Brain pericyte (primary cell): ENCODE measurements at regions not wholly inside any gene's neighbourhood (a gene's known extent, or its start where the extent isn't known, plus 50 kb on each side); places are given as distances from the start of the nearest gene placed in this dataset.
A peak's percentile ranks its signal among the peaks of the same experiment; 100 is the strongest.
"Not testable (repeated sequence)": the region's sequence is repeated elsewhere in the genome, so short reads cannot be mapped to it uniquely, and the experiment has no call there.

Experiments used
- DNase-seq: peaks from one replicate; pipeline ENCODE4 v3.0.0-alpha.2; 2012; ENCODE audit warnings: low read depth, low spot score

DNA sequence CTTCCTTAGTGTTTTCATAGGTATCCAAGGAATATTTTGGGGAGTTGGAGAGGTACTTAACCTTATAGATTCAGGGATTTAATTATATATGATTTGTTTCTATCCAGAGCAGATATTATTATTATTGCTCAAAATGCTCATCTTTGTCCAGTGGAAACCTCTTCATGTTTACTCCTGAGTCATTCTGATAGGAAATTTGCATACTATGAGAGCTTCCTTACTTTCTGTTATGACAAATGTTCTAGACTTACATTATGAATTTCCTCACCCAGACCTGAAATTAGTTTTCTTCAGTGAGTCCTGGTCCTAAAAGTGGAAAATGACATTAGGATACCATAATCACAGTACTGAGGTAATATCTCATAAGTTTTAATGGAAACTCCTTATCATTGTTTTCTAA lies 57.5 kb upstream of the PLPPR5 start:
- DNase-seq: no peak

DNA sequence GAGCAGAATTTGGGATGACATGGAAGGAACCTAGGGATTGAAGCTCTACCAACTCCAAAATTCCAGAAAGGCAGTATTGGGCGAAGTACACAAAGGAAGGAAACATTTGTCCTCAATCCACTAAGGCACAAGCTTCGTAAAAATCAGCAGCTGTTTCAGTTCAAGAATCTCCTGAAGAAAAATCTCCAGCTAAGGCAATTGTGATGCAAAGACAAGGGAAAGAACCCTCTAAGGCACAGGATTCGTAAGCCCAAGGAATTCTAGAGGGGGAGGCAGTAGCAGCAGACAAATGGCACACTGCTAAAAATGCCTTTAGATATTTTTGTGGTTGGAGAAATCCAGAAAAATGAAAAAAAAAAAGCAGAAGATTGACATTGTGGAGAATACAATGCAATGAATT lies 64.5 kb upstream of the PLPPR5 start:
- no peak for DNase-seq

DNA sequence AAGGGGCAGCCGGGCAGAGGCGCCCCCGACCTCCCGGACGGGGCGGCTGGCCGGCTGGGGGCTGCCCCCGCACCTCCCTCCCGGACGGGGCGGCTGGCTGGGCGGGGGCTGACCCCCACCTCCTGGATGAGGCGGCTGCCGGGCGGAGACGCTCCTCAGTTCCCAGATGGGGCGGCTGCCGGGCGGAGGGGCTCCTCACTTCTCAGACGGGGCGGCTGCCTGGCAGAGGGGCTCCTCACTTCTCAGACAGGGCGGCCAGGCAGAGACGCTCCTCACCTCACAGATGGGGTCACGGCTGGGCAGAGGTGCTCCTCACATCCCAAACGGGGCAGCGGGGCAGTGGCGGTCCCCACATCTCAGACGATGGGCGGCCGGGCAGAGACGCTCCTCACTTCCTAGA lies 73.9 kb upstream of the PLPPR5 start:
- not testable (repeated sequence) for DNase-seq

DNA sequence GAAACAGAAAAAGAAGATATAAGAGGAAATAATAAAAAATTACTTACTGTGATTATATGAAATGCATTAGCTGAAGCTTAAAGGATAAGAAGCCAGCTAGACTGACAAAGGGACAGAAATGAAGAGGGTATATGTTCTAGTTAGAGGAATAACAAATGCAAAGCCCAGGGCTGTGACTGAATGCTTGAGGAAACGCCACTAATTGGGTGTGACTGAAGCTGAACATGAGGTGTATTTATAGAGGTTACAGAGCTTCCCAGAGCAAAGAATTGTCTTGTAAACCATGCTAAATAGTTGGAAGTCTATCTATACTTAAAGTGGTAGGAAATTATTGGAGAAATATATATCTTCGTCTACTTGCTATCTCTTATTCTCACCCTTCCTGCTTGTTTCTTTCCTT lies 77.7 kb upstream of the PLPPR5 start:
- DNase-seq: no peak

DNA sequence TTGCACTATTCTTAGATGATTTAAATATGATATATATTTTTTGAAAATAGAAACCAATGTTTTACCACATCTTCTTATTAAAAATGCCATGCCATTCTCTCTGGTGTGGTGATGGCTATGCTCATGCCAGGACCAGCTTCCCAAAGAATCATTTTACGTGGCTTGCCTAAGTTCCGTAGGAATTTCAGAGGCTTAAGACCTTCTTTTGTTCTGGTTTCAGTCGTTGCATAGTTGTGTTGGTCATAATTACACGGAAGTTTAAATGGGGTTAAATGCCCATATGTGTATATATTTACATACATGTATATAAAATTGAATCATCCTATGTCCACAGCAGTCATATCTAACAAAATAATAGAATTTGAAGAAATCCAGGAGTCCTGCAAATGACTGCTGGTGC lies 78.7 kb upstream of the PLPPR5 start:
- no peak for DNase-seq

DNA sequence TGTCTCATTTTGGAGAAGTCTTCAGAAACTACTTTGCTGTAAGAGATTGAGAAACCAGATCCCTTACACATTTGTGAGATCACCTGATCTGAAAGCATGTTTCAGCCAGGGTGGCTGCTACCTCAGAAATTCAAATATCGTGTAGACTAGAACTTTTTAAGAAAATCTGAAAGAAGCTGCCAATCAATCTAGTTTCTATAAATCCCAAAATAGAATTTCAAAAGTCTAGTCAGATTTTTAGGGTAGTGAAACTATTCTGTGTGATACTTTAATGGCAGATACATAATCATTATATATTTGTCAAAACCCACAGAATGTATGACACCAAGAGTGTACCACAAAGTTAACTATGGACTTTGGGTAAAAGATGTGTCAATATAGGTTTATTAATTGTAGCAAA lies 79.9 kb upstream of the PLPPR5 start:
- DNase-seq: no peak

DNA sequence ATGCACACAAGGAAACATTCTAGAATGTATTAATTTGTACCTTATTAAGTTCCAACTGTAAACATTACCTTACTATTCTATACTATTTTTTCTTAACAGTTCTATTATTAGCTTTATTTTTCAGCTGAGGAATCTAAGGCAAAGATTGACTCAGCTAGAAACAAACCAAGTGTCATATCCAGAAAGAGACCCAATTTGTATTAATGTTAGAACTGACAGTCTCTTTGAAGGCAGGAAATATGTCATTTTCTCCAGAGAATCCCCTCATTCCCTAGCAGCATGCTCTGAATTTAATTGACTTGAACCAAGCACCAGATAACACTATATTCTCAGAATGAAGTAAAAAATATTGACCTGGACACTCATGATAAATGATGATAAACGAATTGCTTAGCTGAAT lies 81.4 kb upstream of the PLPPR5 start:
- DNase-seq: no peak

DNA sequence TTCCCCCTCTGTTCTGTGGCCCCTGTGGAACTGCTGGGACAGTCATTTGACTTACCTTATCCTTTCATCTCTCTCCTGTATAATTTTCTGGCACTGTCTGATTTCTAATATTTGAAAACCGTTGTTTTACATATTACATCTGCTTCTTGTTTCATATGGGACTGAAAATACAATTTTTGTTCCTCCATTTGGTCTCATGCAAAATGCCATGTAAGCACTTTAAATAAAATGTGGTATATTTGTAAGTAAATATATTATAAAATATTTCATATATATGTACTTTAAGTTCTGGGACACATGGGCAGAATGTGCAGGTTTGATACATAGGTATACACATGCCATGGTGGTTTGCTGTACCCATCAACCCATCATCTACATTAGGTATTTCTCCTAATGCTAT lies 93.9 kb upstream of the PLPPR5 start:
- DNase-seq: no peak

DNA sequence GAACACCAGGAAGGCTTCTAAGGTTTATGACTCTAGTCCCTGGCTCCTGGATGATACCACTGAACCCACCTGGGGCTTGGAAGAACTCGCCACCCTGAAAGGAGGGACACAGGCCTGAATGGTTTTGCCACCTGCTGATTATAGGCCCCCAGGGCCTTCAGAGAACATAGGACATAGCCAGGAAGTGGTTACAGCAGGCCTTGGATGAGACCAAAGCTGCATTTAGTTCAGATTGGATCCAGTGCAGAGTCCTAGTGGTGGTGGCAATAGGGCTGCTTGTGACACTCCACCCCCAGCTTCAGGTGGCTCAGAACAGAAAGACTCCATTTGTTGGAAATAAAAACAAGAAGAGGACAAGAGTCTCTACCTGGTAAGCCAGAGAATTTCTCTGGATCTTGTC lies 101.6 kb upstream of the PLPPR5 start:
- DNase-seq: no peak

DNA sequence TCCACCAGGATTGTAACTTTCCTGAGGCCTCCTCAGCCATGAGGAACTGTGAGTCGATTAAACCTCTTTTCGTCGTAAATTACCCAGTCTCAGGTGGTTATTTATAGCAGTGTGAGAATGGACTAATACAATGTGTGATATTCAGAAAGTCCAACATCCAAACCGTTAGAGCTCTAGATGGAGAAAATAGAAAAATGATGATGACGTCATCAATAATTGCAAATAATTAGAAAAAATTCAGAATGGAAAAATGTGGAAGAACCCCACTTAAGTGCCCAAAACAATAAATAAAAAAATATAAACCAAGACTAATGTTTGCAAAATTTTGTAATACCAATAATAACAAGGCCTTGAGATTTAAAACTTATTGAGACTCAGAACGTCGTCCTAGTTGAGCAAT lies 103.0 kb upstream of the PLPPR5 start:
- no peak for DNase-seq

DNA sequence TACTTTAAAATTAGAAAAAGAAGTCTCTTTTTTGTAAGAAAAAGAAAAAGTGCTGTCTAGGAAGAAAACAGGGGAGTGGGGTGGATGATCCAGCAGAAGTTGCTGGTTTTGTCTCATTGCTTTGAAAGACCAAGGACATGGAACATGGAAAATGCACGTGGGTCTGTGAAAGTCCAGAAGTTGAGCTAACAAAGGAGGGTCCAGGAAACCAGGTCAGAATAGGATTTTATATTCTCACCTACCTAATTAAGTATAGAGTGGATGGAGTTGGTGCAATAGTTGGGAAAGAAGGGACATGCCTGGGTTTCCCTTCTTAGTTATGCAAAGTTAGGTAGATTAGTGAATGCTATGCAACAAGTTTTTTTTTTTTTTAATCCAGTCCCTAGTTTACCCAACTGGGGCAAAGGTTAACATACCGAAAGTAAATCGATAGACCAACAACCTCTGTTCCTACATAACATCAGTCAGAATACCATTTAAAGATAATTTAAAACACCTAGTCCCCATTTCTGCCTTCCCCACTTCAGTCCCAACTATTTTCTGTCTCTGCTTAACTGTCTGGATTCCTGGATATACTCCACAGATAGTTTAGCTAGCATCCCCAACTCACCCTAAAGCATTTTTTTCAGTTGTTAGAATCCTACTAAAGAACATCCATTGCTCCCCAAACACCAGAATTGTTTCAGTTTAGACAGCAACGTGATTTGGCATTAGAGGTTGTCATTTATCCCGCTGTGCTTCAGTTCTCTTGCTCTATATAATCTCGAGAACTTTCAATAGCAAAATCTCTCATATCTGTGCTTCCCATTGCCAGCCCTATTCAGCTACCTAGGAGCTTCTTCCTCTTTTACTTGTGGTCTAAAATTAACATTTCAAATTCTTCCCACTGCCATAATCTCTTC lies 105.7 kb upstream of the PLPPR5 start:
- DNase-seq: no peak

DNA sequence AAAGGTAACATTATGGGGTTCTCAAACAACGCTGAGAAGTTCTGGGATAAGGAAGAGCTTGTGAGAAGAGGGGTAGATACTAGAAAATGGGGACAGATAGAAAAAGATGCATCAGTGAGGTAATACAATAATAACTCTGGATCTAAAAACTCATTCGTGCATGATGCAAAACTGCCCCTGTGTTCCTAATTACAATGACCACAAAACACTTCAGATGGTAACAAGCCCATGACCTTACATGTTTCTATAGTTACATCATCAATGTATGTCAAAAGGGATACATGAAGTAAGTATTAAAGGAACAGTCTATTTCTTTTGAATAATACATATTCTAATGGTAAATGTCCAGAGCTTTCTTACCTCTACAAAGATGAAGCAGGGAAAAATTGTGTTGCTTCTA lies 110.6 kb upstream of the PLPPR5 start:
- no peak for DNase-seq

DNA sequence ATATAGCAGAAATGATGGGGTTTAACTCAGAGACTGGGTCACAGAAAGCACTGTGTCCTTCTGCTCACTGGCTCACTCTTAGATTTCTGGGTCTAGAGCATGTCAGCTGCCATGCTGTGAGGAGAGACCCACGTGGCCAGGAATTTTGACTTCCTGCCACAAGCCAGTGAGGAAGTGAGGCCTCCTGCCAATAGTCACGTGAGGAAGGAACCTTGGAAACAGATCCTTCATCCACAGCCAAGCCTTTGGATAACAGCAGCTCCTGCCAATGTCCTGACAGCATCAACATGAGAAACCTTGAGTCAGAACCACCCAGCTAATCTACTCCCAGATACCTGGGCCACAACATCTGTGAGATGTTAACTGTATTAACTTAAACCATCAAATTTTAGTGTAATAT lies 114.5 kb upstream of the PLPPR5 start:
- DNase-seq: no peak

DNA sequence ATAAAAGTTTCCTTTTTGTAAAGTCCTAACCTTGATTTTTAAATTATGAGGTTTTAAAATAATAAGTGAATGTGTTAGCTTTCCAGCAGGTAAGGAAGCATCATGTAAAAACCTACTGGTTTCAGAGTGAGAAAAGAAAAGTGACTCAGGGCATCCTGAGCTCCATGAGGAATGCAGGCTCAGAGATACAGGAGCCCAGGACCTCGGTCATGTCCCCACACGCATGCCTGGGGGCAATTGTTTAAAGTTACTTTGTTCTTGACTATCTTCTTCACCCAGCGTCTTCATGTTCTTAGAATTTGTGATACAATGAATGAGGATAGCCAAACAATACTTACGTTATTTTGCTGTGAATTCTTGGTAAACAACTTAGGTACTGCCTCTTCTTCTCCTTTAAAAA lies 117.4 kb upstream of the PLPPR5 start:
- no peak for DNase-seq

DNA sequence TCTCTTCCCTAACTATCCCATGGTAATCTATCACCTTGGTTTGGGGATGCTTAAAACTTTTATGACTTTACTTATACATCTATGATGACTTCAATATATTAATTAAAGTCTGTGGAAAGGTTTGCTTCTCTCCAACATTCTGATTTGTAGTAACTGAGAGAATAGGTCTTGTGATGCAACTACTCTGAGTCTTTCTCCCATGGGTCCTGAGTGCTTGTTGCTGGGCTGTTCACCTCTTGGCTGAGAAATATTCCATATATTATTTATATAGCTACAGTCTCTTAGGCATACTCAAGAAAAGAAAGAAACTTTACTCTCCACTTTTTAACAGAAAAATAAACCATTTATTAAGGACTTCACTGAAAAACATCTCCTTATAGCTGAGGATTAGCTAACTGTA lies 119.3 kb upstream of the PLPPR5 start:
- no peak for DNase-seq

DNA sequence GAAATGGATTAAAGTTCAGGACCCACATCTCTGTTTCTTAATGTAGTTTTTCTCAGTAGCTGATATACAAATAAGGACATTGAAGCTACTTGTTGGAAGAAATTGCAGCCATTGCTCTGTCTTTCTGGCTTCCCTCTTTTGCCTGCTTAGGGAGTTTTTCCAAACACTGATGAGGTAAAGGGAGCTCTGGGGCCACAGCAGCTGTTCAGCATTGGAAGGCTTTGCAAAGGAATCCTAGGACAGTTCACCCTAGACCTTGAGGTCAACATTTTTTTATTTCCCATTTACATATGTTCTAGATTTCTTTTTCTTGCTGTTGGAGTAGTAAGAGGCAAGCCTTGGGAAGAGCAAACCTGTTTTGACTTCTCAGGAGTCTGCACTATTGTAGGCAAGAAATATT lies 126.9 kb upstream of the PLPPR5 start:
- DNase-seq: no peak

DNA sequence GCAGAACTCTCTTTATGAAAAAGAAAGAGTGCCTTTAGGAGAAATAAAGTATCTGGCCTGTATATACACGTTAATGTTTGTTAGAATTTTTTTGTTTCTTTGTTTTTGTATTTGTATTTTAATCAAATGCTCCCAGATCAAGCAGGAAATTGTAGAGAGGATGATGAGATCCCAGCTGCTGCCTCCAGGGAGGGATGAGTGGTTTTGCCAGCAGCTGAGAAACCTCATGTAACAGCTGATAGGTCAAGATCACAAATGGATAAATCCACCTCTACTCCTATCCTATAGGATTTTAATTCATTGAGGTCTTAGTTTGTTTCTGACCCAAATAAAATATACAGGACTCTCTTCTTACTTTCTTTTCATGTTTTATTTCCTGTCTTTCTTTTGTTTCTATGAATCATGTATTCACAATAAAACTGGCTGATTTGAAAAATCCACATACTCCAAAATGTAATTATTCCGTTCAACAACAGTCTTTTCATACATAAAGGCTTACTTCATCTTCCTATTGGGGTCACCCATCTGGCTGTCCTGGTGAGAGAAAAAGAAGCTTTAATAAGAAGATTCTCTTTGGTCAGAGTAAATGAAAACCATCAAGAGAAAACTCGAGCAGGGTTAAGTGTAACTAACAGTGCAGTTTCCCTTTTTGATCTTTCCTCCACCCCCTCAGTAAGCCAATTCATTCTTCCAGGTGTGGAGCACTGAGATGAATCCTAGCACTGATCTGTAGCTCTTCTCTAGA lies 129.3 kb upstream of the PLPPR5 start:
- DNase-seq: no peak

DNA sequence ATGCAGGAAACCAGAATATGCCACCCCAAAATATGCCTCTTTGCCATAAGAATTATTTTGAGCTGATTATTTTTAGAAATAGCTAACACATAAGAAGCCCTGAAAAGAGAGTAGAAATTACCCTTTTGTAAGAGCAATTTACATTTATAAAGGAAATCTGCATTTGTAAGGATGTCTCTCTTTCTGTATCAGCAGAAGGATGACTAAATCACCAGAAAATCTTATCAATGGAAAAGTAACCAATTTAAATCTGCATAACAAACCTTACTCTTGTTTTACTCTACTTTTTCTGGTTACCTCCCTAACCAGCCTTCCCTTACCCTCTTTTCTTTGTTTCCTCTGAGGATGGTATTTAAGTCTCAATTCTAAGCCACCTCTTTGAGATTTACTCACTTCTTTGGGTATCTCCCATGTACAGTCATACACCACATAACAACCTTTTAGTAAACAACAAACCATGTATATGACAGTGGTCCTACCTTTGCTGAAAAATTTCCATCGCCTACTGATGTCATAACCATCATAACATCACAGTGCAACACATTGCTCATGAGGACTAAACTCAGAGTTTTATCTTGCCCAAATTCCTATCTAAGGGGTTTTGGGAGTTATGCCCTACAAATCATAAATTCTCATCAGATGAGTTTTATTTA lies 126.6 kb upstream of the PLPPR4 start:
- no peak for DNase-seq

DNA sequence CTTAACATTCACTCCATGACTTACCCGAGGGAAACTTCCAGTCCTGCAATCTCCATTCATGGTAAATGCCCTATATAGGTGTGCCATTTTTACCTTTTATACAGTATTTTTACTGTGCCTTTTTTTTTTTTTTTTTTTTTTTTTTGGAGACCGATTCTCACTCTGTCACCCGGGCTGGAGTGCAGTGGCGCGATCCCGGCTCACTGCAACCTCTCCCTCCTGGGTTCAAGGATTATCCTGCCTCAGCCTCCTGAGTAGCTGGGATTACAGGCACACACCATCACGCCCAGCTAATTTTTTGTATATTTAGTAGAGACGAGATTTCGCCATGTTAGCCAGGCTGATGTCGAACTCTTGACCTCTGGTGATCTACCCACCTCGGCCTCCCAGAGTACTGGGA lies 124.4 kb upstream of the PLPPR4 start:
- no peak for DNase-seq

DNA sequence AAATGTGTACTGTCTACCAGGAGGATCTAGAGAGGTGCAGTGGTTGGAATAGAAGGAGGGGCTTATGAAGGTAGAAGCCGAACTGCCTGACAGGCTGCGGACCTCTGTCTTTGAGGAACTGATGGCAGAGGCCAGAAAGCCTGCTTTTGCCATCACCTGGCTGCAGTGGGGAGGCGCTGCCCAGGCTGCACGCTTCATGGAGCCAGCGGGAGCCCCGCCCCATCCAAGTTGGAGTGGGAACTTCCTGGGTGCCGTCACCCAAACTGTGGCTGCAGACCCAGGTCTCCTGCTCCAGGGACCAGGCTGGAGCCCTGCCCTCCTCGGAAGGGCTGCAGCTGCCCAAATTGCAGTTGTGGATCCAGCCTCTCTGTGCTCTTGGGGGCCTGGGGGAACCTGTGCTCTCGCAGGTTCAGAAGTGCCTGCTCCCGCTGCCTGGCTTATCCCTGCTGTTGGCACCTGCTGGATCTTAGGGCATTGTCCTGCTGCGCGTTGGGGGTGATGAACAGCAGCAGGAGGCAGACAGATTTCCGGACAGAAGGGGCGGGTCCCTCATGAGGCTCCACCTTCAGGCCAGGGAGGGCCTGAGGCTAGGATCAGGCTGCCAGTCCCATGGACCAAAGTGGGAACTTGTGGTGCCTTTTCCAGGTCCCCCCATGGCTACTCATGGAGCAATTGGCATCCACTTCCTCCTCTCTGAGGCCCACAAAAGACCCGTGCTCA lies 118.0 kb upstream of the PLPPR4 start:
- DNase-seq: peak; percentile 2

DNA sequence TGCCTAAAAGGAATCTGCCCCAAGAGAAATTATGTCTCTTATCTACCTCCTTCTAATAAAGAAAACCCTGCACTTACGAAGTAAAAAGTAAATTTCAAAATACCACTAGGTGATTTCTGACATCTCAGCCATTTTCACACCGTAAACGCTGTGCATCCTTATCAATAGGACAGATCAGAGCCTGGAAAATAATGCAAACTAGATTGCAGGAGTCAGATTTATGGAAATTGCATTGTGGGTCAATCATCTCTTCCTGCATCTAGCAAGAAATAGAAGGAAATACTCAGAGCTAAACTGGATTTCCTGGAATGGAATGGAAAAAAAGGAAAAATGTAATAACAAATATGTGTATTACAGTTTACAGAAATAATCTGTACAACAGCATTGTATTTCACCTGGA lies 114.3 kb upstream of the PLPPR4 start:
- no peak for DNase-seq

DNA sequence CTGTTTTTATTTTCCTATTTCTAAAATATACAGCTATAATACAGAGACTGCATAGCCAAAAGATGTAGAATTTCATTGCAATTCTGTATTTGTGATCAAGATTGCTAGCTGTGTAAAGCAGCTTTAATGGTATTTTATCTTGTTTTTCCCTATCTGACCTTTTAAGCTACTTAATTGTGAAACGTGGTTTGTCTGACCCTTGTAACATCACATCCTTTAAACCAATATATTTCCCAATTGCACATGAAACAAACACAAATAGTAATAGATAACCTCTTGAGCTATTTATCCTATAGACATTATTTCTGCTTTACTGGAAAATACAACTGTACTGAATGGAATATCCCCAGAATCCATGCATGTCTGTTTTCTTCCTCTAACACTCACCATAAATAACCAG lies 112.2 kb upstream of the PLPPR4 start:
- DNase-seq: no peak
